GM19043 (cell line): ENCODE measurements at regions not wholly inside any gene's neighbourhood (a gene's known extent, or its start where the extent isn't known, plus 50 kb on each side); places are given as distances from the start of the nearest gene placed in this dataset.

Experiments used
- ATAC-seq: cut with Tn5 transposase; IDR thresholded peaks from one replicate; pipeline ENCODE4 v1.9.1; 2021; ENCODE audit warnings: low read depth; ENCODE audit not compliant: unreplicated experiment

DNA sequence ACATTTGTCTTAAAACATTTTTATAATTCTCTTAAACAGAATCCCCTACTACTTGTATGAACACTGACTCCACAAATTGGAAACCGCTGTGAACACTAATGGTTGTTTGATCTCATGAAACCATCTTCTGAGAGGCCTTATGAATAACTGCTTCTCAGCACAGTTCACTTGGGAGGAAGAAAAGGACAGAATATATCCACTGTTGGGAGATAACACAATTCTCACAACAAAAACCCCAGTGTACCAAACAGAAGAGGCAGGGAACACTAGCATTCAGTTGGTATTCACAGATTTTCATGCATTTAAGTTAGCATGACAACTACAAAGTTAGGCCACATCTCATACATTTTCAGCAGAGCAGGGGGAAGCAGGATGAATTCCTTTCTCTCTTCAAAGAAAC is 89.0 kb upstream of the SELENOP start:
- ATAC-seq, result no peak

DNA sequence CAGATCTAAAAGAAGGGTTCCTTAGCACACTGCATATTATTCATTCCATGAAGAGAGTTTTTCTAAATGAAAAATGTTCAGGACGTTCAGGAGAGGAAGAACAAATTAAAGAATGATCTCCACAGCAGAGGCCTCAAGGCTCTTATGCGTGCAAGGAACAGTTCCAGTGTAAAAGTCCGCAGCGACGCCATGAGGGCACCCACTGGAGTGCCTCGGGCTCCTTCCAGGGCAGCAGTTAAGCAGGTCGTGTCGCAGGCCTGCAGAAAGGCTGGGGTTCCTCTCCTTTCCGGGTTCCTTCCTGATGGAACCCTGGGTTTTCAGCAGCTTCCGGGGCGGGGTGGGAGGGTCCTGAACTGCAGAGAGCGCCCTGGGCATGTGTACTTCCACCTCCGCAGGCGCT is 87.1 kb upstream of the SELENOP start:
- no peak for ATAC-seq

DNA sequence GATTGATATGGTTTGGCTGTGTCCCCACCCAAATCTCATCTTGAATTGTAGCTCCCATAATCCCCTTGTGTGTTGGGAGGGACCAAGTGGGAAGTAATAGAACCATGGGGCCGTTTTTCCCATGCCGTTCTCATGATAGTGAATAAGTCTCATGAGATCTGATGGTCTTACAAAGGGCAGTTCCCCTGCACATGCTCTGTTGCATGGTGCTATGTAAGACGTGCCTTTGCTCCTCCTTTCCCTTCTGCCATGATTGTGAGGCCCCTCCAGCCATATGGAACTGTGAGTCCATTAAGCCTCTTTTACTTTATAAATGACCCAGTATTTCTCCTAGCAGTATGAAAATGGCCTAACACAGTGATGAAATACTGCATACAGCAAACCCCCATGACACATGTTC is 84.8 kb upstream of the SELENOP start:
- no peak for ATAC-seq

DNA sequence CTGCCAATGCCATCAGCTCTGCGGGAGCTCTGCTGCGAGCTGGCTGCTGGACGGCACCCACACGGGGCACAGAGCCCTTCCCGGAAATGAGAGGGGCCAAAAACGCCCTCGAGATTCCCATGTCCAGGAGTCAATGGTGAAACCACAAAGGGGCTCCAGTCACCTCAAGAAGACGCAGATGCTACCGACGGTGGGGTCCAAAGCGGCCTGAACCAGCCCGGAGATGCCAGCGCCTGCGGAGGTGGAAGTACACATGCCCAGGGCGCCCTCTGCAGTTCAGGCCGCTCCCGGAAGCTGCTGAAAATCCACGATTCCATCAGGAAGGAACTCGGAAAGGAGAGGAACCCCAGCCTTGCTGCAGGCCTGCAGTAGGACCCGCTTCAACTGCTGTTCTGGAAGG is 82.4 kb upstream of the SELENOP start:
- no peak for ATAC-seq

DNA sequence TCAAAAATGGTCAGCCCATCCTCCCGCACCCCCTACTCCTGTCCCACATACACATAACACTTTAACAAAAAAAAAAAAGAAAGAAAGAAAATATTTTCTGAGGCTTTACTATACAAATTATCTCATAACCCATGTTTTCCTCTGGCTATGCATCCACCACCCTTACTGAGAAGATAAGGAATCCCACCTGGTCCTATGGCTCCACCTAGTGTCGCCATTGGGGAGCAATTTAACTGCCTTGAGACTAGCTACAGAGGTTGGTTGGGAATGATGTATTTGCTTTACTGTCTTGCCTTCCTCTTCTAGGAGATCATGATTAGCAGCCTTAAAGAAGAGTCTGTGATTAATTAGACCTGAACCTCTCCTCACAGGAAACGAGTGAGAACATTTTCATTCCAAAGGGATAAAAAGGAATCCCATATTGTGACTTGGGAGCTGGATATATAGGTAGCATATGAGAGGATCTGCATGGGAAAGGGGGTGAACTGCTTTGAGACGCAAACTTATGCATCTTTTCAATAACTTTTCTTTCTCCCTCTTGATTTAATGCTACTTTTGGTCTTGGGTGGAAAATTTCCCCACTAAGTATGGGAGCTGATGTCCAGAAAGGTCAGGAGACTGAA is 77.7 kb upstream of the SELENOP start:
- peak; percentile 89 for ATAC-seq

DNA sequence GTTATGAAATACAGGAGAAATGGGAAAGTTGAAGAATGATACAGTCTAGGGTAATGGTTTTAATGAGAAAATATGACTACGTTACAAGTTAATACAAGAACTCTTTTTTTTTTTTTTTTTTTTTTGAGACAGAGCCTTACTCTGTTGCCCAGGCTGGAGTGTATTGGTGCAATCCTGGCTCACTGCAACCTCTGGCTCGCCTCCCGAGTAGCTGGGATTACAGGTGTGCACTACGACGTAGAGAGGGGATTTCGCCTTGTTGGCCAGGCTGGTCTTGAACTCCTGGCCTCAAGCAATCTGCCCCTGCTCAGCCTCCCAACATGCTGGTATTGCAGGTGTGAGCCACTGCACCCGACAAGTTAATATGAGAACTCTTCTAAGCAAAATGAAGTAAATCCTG is 77.1 kb upstream of the SELENOP start:
- no peak for ATAC-seq

DNA sequence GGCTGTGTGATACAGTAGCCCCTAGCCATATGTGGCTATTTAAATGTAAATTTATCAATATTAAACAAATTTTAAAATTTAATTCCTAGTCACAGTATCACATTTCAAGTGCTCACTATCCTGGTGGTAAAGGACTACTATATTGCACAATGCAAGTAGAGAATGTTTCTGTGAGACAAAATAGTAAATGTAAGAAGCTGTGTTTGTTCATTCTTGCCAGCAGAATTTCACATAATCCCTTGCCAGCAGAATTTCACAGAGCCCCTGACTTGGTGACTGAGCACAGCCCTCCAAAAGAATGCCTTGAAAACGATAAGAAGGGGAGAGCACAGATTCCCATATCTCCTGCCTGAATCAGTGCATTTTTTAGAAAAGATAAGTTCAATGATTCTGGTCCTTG is 75.9 kb upstream of the SELENOP start:
- no peak for ATAC-seq

DNA sequence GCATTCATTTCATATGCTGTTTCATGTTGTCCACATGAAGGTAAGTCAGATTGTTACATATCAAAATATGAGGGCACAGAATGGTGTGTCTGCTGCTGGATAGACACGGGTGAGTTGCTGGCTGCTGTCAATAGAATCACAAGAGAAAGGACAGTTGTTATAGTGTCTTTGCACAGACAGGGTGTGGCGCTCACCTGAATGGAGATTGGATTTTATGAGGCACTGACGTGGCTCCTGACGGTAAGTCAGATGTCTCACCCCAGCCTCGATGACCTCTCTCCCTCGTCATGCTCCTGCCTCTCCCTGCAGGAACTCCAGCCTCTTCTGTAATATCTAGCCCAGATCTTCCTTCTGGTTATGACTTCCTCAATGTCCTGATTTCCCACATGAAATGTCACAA is 75.4 kb upstream of the SELENOP start:
- ATAC-seq, result no peak

DNA sequence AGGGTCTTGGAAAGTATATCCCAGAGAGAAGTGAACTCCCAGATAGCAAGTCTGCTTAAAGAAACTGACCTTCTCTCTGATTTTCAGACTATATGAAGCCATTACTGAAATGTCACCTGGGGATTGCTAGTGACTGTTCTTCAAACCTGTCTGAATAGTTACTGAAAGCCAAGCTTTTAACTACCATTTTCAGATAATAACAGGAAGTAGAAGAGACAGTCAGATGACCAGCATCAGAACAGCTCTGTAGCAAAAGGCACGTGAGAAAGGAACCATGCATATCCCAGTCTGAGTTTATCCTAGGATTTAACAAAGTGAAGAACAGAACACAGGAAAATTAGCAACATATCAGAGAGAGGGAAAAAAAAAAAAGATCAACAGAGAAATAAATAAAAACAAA is 74.9 kb upstream of the SELENOP start:
- no peak for ATAC-seq

DNA sequence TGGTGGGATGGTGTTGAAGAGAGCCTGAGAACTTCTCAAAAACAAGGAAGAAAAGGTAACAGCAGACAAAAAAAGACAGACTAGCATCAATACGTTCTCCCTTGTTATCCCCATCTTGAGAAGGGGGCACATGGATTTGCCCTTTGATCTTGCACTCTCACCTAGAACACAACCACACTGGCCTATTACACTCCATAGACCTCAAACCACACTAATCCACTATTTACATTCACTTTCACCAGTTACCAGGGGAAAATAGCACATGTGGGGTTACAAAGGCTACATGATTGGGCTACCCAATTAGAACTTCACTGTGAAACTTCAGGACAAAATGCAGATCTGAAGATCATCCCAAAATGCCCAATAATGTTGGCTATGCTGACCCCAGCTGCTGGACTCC is 72.6 kb upstream of the SELENOP start:
- ATAC-seq, result no peak

DNA sequence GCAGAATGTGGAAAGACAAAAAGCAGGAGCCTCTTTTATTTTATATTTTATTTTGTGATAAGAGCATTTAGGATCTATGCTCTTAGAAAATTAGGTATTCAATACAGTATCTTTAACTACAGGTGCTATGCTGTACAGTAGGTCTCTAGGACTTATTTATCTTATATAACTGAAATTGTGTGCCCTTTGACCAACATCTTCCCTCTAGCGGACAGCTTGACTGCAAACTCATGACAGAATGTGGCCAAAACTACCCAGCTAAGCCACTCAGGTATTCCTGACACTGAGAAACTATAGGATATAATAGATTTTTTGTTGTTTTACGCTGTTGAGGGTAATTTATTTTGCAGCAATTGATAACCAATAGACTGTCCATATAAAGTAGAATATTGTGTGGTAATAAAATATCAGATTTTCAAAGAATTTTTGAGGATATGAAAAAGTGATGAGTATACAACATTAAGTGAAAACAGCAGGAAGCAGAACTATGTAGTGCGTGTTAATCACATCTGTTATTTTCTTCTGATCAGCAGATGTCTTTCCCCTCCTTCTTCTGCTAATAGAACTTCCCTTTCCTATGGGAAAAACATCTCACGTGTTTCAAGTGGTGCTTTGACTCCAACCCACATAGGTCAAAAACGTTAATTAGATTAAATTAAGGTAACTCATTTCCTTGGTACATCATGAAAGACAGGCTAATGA is 69.9 kb upstream of the SELENOP start:
- ATAC-seq, result no peak

DNA sequence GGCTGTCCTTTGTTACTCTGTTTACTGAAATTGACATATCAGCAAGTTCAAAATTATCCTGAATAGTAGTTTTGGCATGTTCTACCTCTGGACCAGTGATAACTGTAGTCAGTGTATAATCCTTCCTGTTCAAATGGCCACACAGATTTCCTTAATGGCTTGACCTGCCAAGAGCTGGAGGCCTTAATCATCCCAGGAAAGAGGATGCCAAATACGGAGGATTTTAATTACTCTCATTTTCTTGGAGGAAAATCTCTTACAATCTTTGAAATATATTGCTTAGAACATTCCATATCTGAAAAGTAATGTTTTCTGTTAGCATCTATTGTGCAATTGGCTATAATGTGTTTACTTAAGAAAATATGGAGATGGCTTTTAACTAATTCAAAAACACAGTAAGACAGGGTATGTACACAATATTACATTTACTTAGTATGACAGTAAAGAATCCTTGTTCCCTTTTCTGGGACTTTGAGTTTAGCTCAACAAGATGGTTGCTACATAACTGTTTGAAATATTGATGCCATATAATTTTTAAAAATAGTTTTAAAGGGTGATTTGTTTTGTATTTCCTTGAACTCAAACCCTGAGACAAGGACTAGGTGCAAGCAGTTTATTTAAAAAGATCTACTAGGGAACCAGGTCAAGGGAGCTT is 68.9 kb upstream of the SELENOP start:
- ATAC-seq, result no peak

DNA sequence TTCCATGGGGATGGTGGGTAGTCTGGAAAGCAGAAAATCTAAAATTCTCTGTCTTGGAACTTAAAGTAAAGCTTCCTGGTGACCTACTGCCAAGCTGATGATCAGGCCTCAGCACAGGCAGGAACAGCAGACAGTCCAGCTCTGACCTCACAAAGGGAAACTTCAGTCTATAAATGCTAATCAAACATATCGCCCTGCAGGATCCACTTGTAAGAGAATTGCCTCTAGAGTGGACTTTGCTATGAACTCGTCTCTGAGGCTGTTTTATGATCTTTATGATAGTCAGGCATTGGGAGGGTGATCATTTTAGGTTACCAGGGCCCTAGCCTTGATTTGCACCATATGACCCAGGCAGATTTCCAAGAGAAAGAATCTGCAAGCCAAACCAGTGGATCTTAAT is 67.6 kb upstream of the SELENOP start:
- ATAC-seq, result no peak

DNA sequence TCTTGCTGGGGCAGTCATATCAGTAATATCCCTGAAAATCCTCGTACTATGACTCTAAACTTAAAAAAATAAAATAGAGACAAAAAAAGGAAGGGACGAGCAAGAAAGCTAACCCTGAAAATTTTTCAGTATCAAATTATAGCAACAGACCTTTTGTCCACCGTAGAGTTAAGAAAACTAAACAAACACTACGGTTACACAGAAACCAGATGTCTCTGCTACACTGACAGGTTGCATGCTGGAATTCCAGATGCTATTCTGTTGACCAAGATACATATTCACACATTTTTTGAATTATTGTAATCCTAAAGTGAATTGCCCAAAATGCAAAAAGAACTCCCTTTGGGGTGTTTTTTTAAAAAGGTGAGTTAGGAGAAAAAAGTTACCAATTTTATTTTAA is 66.9 kb upstream of the SELENOP start:
- no peak for ATAC-seq

DNA sequence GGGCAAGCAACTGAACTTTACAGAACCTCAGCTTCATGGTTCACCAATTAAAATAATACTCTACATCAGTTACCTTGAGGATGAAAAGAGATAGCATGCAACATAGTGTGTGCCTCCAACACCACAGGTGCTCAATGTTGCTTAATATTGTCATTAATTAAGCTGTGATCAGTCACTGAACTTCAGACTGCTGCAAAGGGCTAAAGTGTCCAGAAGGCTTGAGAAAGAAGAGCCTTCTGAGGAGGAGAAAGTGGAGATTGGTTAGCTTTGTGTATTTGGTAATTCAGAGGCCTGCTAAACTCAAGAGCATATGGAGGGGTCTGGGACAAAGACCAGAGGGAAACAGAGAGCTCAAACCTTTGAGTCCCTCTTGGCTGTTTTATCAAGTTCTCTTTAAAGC is 66.3 kb upstream of the SELENOP start:
- no peak for ATAC-seq

DNA sequence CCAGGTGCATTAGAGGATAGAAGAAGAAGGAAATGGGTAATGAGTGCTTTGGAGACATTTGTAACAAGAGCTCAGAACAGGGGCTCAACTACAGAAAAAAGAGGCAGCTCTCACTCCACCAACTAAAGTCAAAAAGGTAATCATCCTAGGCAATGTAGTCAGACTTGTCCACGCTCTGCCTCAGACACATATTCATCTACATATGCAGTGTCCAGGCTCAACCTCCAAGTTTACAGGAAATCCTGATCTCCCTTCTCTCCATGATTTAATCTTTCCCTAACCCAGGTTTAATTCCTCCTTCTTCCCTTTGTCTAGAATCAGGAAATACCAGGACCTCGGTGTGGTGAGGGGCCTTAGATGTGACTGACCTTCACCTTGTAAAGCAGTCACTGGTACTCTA is 65.7 kb upstream of the SELENOP start:
- ATAC-seq, result no peak

DNA sequence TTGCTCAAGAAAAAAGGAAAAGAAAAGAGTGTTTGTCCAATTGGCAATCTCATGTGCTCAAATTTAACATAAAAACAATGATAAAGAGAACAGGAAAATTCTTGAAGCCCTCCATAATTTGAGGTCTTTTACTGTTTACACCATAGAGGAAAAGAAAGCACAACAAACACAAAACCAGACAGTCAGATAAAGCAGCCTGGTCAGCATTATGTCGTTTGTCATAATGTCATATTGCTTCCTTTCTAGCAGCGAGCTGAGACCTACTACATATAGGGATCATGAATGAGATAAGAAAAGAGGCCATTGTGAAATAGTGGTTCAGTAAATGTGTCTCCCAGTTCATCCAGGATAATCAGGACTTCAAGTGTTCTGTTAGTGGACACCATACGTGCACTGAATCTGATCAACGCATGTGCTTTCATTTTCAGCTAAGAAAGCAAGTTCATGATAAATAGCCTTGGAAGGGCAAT is 64.7 kb upstream of the SELENOP start:
- ATAC-seq, result no peak

DNA sequence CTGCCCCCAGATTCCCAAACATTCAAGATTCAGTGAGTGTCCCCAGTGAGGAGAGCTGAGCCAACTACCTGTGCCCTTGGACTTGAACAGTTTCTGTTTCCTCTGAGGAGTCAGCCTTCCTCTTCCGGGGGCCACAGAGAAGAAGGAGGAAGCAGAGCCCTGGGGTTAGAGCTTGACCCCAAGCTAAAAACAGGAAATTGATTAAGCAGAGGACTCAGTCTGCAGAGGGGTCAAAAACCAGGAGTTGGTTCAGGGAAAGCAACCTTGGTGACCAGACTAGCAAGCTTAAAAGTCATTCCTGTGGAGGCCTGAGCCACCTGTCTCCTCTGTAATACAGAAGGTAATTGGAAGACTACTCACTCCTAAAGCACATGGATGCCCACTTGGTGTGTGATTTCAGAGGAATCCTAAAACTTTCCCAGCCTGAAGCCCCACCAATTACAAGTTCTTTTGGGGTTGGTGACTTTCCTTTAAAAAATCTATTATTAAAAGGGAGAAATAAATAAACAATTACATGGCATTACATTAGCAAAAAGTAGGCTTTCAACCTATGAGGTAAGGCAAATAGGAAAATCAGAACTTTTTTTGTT is 64.2 kb upstream of the SELENOP start:
- no peak for ATAC-seq

DNA sequence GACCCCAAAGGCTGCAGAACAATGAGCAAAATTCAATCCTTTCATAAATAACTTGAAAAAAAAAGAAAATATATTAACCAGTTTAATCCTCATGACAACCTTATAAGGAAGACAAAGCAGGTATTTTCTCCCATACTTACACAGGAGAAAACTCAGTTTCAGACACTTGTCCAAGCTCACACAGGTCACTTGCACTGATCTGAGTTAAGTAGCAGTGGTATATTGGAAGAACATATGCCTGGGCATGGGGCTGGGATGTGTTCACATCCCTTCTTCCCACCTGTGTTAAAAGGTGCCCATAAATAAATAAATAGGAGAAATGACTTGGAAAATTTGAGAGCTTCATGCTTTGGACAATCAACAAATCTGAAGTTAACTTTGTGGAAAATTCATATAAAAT is 63.5 kb upstream of the SELENOP start:
- ATAC-seq, result no peak

DNA sequence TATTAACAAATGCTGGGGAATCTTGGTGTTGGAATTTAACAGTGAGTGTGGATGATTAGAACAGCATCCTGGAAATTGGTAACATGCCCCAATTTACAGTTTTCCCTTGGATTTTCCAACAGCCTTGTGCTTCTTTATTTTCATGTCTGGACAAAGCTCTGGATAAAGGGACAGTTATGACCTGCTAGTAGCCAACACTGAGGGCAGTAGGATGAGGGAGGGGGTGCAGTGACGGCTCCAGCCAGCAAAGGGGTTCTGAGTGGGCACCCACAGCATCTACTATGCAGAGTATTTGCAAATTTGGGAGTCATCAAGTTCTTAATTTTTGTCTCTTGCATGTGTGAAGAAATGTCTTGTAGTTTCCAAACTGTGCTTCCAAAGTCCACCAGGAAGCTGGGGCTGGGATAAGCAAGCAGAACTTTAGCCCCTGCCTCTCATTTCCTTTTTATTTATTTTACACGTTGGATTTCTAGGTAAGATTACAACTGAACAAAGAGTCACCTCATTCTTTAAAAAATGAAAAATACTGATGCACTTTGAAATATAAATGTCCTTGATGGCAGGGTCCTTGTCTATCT is 63.0 kb upstream of the SELENOP start:
- ATAC-seq, result no peak

DNA sequence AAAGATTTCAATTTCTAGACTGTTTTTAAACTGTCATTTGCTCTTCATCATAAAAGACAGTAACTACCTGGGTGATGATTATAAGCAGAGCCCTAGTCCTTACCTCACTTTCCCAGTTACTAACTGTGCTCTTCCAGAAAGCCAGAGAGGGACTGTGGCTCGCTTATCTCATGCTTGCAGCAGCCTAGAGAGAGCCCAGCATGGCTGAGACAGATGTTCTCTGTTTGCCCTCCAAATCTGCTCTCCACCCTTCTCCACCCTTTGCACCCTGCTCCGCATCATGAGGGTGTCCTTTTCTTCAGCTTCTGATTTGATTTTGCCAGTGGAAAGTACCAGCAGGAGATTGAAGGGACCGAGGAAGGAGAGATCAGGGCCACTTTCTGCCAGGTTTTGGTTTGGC is 61.2 kb upstream of the SELENOP start:
- no peak for ATAC-seq
